Type B pancreatic cell (in vitro differentiated cells): ENCODE measurements at regions not wholly inside any gene's neighbourhood (a gene's known extent, or its start where the extent isn't known, plus 50 kb on each side); places are given as distances from the start of the nearest gene placed in this dataset.

Experiments
- DNase-seq: peaks from one replicate; pipeline ENCODE4 v3.0.0; 2021; ENCODE audit warnings: mixed read lengths; ENCODE audit not compliant: unreplicated experiment; ENCODE audit errors: extremely low spot score
- H3K27ac Mint-ChIP-seq: 2 replicates; pipeline ENCODE4 v1.8.0; 2021; ENCODE audit warnings: mild to moderate bottlenecking, mixed read lengths
- H3K27me3 Mint-ChIP-seq: 2 replicates; pipeline ENCODE4 v1.8.0; 2021; ENCODE audit warnings: mixed read lengths
- H3K36me3 Mint-ChIP-seq: 2 replicates; pipeline ENCODE4 v1.8.0; 2021; ENCODE audit warnings: mixed read lengths
- H3K4me1 Mint-ChIP-seq: one replicate; pipeline ENCODE4 v1.8.0; 2021; ENCODE audit warnings: mixed read lengths; ENCODE audit not compliant: unreplicated experiment
- H3K4me3 Mint-ChIP-seq: 2 replicates; pipeline ENCODE4 v1.8.0; 2021; ENCODE audit warnings: mild to moderate bottlenecking, mixed read lengths
- H3K9me3 Mint-ChIP-seq: 2 replicates; pipeline ENCODE4 v1.8.0; 2021; ENCODE audit warnings: mixed read lengths
- CTCF ChIP-seq: fragments of 200-600 bp; sonication (generic); conservative IDR thresholded peaks from 2 replicates; pipeline ENCODE4 v1.5.0; 2021; ENCODE audit warnings: antibody characterized with exemption, mild to moderate bottlenecking

GRCh38 chr17:6195123-6195522 lies 124.9 kb downstream of the WSCD1 start:
- peaks cover 28% of the 10 kb centered on the region for H3K27me3 Mint-ChIP-seq
- no peak for DNase-seq
- no peaks in the 10 kb centered on the region for H3K4me1 Mint-ChIP-seq
- H3K36me3 Mint-ChIP-seq: peaks cover 5% of the 10 kb centered on the region
- no peak overlapping the region for H3K4me3 Mint-ChIP-seq
- H3K9me3 Mint-ChIP-seq: peaks cover 10% of the 10 kb centered on the region
- no peak for TF ChIP-seq CTCF
- H3K27ac Mint-ChIP-seq: no peak overlapping the region

DNA sequence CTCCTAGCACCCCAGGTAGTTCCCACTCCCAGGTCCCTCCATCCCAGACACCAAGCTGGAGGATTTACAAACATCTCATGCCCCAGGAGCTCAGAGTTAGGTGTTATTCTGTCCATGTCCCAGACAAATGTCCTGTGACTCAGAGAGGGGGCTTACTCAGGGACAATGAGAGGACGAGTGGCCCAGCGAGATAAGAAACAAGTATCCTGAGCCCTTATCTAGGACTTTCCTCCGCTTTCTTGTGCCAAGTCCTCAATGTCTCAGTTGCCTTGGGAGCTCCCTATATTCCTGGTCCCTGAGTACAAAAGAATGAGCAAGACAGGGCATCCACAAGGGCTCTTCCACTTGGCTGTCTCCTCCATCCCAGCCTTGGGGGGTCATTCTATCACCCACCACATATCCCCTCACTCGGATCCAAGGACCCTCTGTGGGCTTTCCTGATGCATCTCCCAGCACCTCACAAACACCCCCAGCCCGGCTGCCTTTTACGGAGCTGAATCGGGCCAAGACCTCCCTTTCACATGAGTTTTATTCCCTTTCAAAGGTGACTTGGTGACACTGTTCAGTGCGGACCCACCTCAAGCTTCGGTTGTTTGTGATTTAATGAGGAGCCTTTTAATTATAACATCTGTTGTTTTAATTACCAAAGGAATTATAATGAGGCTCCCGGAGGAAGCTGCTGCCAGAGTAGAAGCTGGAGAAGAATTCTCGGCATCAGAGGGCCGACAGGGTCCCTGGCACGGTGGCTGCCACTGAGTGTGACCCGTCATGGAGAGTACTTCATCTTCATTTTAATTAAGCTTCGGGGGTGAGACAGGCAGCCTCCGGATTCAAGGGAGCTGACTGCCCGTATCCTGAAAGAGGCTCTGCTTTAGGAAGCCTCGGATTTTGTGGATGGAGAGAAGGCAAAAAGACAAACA lies 121.5 kb downstream of the WSCD1 start:
- Mint-ChIP-seq H3K27ac (no peak overlapping the region), H3K4me1 (peaks cover 4% of the 10 kb centered on the region), H3K4me3 (no peak overlapping the region), H3K9me3 (peaks cover 10% of the 10 kb centered on the region), H3K36me3 (peaks cover 5% of the 10 kb centered on the region), H3K27me3 (peaks cover 21% of the 10 kb centered on the region)
- no peak for DNase-seq
- TF ChIP-seq CTCF: no peak

GRCh38 chr17:6187836-6188235 lies 117.7 kb downstream of the WSCD1 start:
- Mint-ChIP-seq H3K4me1 (peaks cover 4% of the 10 kb centered on the region), H3K9me3 (peaks cover 2% of the 10 kb centered on the region), H3K27ac (peak overlapping the region; percentile 41), H3K4me3 (peak overlapping the region; percentile 41), H3K27me3 (peaks cover 7% of the 10 kb centered on the region), H3K36me3 (no peaks in the 10 kb centered on the region)
- DNase-seq: no peak
- no peak for TF ChIP-seq CTCF

DNA sequence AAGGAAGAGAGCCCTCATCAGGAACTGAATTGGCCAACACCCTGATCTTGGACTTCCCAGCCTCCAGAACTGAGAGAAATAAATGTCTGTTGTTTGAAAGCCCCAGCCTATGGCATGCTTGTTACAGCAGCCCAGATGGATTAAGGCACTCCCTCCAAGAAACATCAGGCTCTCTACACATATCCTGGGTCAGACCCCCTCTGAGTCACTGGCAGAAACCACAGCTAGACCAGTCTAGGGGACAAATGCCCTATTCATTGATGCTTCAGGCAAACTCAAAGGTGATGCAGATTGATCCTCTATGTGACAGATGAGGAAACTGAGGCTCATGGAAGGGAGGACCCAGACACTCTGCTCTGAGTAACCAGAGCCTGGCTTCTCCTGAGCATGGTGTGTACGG lies 116.8 kb downstream of the WSCD1 start:
- DNase-seq: no peak
- Mint-ChIP-seq H3K4me3 (no peak overlapping the region), H3K9me3 (no peaks in the 10 kb centered on the region), H3K27ac (no peak overlapping the region), H3K36me3 (no peaks in the 10 kb centered on the region), H3K27me3 (peaks cover 4% of the 10 kb centered on the region), H3K4me1 (peaks cover 4% of the 10 kb centered on the region)
- no peak for TF ChIP-seq CTCF

DNA sequence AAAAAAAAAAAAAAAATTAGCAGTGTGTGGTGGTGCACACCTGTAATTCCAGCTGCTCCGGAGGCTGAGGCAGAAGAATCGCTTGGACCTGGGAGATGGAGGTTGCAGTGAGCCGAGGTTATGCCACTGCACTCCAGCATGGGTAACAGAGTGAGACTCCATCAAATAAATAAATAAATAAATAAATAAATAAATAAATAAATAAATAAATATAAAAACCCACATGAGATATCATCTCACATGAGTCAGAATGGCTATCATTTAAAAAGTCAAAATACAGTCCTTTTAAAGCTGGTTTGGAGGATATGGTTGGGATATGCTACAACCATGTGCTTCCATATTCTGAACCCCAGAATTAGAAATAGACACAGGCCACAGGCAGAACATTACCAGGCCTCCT lies 114.3 kb downstream of the WSCD1 start:
- no peaks in the 10 kb centered on the region for H3K9me3 Mint-ChIP-seq
- no peak overlapping the region for H3K27ac Mint-ChIP-seq

More for the DNA sequence above, 114.3 kb downstream of the WSCD1 start:
- H3K27me3 Mint-ChIP-seq: no peaks in the 10 kb centered on the region
- no peak for DNase-seq
- H3K4me1 Mint-ChIP-seq: peaks cover 4% of the 10 kb centered on the region
- H3K36me3 Mint-ChIP-seq: no peaks in the 10 kb centered on the region
- no peak for TF ChIP-seq CTCF
- H3K4me3 Mint-ChIP-seq: no peak overlapping the region
